Endothelial cell of umbilical vein (primary cell): ENCODE measurements at regions not wholly inside any gene's neighbourhood (a gene's known extent, or its start where the extent isn't known, plus 50 kb on each side); places are given as distances from the start of the nearest gene placed in this dataset.
"Not testable (repeated sequence)": the region's sequence is repeated elsewhere in the genome, so short reads cannot be mapped to it uniquely, and the experiment has no call there.

Experiments
- EZH2 ChIP-seq: IDR thresholded peaks from 2 replicates; pipeline ENCODE4 v1.6.1; 2012; ENCODE audit warnings: borderline replicate concordance, low read depth, mild to moderate bottlenecking, moderate library complexity, low read length, inconsistent platforms; ENCODE audit not compliant: severe bottlenecking
- POLR2A ChIP-seq: IDR thresholded peaks from 2 replicates; pipeline ENCODE4 v1.6.1; 2012; ENCODE audit warnings: low read depth, mild to moderate bottlenecking, control low read depth, low read length
- TF ChIP-seq, protein P1 (sequence below), 2 donors: IDR thresholded peaks; 1 replicate in 1 of 2; 2 replicates in 1 of 2; pipeline ENCODE4 v1.5.1; 2011; ENCODE audit warnings: low read length in 2 of 2, mild to moderate bottlenecking in 2 of 2, moderate library complexity in 2 of 2, control low read depth in 1 of 2, inconsistent platforms in 1 of 2, low read depth in 1 of 2; ENCODE audit not compliant: insufficient read depth in 1 of 2; ENCODE audit errors: extremely low read depth in 1 of 2

DNA sequence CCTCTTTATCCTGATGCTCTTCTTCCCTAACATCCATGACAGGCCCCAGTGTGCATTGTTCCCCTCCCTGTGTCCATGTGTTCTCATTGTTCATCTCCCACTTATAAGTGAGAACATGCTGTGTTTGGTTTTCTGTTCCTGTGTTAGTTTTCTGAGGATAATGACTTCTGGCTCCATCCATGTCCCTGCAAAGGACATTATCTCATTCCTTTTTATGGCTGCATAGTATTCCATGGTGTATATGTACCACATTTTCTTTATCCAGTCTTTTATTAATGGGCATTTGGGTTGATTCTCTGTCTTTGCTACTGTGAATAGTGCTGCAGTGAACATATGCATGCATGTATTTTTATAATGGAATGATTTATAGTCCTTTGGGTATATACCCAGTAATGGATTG, 78.7 kb upstream of the EXOC2 start:
- TF ChIP-seq POLR2A, EZH2: not testable (repeated sequence)
- TF ChIP-seq, protein P1, sequence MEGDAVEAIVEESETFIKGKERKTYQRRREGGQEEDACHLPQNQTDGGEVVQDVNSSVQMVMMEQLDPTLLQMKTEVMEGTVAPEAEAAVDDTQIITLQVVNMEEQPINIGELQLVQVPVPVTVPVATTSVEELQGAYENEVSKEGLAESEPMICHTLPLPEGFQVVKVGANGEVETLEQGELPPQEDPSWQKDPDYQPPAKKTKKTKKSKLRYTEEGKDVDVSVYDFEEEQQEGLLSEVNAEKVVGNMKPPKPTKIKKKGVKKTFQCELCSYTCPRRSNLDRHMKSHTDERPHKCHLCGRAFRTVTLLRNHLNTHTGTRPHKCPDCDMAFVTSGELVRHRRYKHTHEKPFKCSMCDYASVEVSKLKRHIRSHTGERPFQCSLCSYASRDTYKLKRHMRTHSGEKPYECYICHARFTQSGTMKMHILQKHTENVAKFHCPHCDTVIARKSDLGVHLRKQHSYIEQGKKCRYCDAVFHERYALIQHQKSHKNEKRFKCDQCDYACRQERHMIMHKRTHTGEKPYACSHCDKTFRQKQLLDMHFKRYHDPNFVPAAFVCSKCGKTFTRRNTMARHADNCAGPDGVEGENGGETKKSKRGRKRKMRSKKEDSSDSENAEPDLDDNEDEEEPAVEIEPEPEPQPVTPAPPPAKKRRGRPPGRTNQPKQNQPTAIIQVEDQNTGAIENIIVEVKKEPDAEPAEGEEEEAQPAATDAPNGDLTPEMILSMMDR (IDR thresholded peaks at IDR 0.05; ENCODE audit: extremely low read depth in 1 of 2, insufficient read depth in 1 of 2, low read depth in 1 of 2, low read length in 2 of 2), result not testable (repeated sequence)
